ENCODE measurements at regions not wholly inside any gene's neighbourhood (a gene's known extent, or its start where the extent isn't known, plus 50 kb on each side); places are given as distances from the start of the nearest gene placed in this dataset.

GRCh38 chr3:170806676-170807075, 63.3 kb downstream of the RPL22L1 start:
- TF ChIP-seq, protein P1, sequence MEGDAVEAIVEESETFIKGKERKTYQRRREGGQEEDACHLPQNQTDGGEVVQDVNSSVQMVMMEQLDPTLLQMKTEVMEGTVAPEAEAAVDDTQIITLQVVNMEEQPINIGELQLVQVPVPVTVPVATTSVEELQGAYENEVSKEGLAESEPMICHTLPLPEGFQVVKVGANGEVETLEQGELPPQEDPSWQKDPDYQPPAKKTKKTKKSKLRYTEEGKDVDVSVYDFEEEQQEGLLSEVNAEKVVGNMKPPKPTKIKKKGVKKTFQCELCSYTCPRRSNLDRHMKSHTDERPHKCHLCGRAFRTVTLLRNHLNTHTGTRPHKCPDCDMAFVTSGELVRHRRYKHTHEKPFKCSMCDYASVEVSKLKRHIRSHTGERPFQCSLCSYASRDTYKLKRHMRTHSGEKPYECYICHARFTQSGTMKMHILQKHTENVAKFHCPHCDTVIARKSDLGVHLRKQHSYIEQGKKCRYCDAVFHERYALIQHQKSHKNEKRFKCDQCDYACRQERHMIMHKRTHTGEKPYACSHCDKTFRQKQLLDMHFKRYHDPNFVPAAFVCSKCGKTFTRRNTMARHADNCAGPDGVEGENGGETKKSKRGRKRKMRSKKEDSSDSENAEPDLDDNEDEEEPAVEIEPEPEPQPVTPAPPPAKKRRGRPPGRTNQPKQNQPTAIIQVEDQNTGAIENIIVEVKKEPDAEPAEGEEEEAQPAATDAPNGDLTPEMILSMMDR (conservative IDR thresholded peaks at IDR 0.05; ENCODE audit: low read length): no peak
- no peak for TF ChIP-seq EZH2phosphoT487 (IDR thresholded peaks at IDR 0.05; ENCODE audit: borderline replicate concordance)
